HG03558 (cell line): ENCODE measurements at regions not wholly inside any gene's neighbourhood (a gene's known extent, or its start where the extent isn't known, plus 50 kb on each side); places are given as distances from the start of the nearest gene placed in this dataset.
"Not testable (repeated sequence)": the region's sequence is repeated elsewhere in the genome, so short reads cannot be mapped to it uniquely, and the experiment has no call there.

Experiments
- ATAC-seq: cut with Tn5 transposase; IDR thresholded peaks from one replicate; pipeline ENCODE4 v1.9.1; 2021; ENCODE audit warnings: moderate number of reproducible peaks; ENCODE audit not compliant: unreplicated experiment; ENCODE audit errors: extremely low read depth

- ATAC-seq, result not testable (repeated sequence)
Observed at GRCh38 chr7:65073160-65073559, 66.7 kb upstream of the ERV3-1 start.

DNA sequence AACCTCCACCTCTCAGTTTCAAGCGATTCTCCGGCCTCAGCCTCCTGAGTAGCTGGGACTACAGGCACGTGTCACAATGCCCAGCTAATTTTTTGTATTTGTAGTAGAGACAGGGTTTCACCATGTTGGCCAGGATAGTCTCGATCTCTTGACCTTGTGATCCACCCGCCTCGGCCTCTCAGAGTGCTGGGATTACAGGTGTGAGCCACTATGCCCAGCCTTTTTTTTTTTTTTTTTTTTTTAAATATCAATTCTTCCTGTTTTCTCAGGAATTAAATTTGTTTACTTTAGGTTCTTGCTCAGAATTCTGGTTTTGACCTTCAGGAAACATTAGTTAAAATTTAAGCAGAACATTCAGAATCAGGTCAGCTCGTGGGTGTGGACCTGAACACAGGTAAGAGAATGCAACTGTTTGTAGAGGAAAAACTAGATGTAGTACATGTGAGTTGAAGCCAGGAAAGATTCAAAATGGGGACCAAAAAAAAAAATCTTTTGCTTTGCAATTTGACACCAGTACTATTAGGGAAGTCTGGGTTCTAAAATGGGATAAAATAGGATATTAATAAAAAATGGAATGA lies 65.5 kb upstream of the ERV3-1 start:
- not testable (repeated sequence) for ATAC-seq

DNA sequence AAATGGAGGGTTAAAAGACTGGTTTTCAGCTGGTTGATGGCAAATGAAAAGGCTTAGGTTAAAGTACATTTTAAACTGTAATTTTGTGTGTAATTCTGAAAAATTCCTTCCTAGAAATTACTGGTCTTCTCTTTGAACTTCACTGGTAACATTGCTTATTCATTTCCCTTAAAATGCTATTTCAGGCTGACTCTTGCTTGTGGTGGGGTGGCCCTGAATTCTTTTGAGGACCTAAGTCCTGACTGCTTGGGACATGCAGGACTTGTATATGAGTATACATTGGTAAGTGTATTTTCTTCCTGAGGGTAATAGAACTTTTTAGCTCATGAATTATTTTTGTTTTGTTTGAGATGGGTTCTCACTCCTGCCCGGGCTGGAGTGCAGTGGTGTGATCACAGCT lies 63.0 kb upstream of the ERV3-1 start:
- ATAC-seq, result not testable (repeated sequence)

- ATAC-seq, result not testable (repeated sequence)
Observed at GRCh38 chr7:65062566-65062965, 56.1 kb upstream of the ERV3-1 start.

GRCh38 chr7:65059247-65059646 lies 52.8 kb upstream of the ERV3-1 start:
- not testable (repeated sequence) for ATAC-seq
